Right lobe of liver (tissue), 6 donors: ENCODE measurements at regions not wholly inside any gene's neighbourhood (a gene's known extent, or its start where the extent isn't known, plus 50 kb on each side); places are given as distances from the start of the nearest gene placed in this dataset.
"Not testable (repeated sequence)": the region's sequence is repeated elsewhere in the genome, so short reads cannot be mapped to it uniquely, and the experiment has no call there.

Experiments used
- ATAC-seq, 4 donors: fragments of 200-7000 bp; cut with Tn5 transposase; one replicate each; pipeline ENCODE4 v1.9.1; 2020; ENCODE audit warnings: mild to moderate bottlenecking in 4 of 4, moderate library complexity in 4 of 4
- DNase-seq, 3 donors: peaks; one replicate each; pipeline ENCODE4 v3.0.0-alpha.2; 2020
- H3K27ac ChIP-seq, 3 donors: fragments of 200-600 bp; one replicate each; pipeline ENCODE4 v1.8.0; 2022
- H3K27me3 ChIP-seq, 2 donors: fragments of 200-600 bp; one replicate each; pipeline ENCODE4 v1.8.0; 2022
- H3K36me3 ChIP-seq, 4 donors: fragments of 200-600 bp; sonication (generic) in 1 of 4; one replicate each; pipeline versions ENCODE4 v1.5.1 to v1.8.0; 2017 to 2022; ENCODE audit warnings: control low read depth in 1 of 4
- H3K4me1 ChIP-seq, 4 donors: fragments of 200-600 bp; sonication (generic) in 1 of 4; one replicate each; pipeline versions ENCODE4 v1.5.1 to v1.8.0; 2017 to 2022; ENCODE audit warnings: control low read depth in 1 of 4
- H3K4me3 ChIP-seq, 3 donors: fragments of 200-600 bp; one replicate each; pipeline ENCODE4 v1.8.0; 2022
- H3K9me3 ChIP-seq, 4 donors: fragments of 200-600 bp; sonication (generic) in 1 of 4; one replicate each; pipeline versions ENCODE4 v1.5.1 to v1.8.0; 2017 to 2022; ENCODE audit warnings: control low read depth in 1 of 4
- POLR2A ChIP-seq: fragments of 450-650 bp; IDR thresholded peaks from one replicate; pipeline ENCODE4 v1.6.1; 2017; ENCODE audit warnings: antibody characterized with exemption, mild to moderate bottlenecking
- WGBS: methylation state at CpG from one replicate; pipeline ENCODE4 v1.1.6; 2018; ENCODE audit warnings: low coverage, low lambda C conversion rate; ENCODE audit not compliant: insufficient coverage; ENCODE audit errors: missing lambda C conversion rate; 5-methylcytosine and 5-hydroxymethylcytosine counted together
- intact Hi-C, 2 donors: fragments of 100-400 bp; cut with DNase I; formaldehyde crosslinking; loops; one replicate each; pipeline versions ENCODE4 v1.11.2 to v1.14.1; 2022
- TF ChIP-seq, protein P1 (sequence below), 4 donors: fragments of 200-600 bp in 3 of 4; fragments of 450-650 bp in 1 of 4; IDR thresholded peaks; one replicate each; pipeline versions ENCODE4 v1.5.1 to v1.8.0; 2016 to 2022; ENCODE audit warnings: antibody characterized with exemption in 4 of 4, mild to moderate bottlenecking in 2 of 4
- donor health status: DM: no; HTN: yes; CAD: no.
- donor health status: DM: no; HTN: no; CAD: no.
- donor health status: DM: no; HTN: no; CAD: no.
- donor health status: DM: no; HTN: yes; CAD: no.
- donor health status: DM: no; HTN: yes; CAD: no.

DNA sequence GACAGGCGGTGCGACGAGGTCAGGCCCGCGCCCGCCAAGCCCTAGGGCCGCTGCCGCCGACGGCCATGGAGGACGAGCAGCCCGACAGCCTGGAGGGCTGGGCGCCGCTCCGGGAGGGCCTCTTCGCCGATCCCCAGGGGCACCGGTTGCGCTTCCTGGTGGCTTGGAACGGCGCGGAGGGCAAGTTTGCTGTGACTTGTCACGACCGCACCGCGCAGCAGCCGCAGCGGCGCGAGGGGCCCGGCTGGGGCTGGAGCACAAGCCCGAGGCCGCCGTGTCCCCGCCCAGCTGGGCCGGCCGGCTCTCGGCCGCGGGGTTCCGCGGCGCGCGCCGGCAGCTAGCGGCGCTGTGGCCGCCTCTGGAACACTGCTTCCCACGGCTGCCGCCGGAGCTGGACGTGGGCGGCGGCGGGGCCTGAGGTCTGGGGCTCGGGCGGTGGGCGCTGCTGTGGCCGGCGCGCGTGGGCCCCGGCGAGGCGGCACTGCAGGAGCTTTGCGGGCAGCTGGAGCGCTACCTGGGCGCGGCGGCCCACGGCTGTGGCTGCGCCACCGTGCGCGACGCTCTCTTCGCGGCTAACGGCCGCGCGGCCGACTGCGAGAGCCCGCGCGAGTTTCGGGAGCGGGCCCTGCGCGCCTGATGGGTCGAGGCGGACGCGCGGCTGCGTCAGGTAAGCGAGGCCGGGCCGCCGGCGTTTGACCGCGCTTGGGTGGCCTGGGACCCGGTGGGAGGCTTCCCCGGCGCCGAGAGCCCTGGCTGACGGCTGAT, 122.0 kb upstream of the NIPA1 start:
- H3K36me3 ChIP-seq, H3K9me3 ChIP-seq, intact Hi-C loops, H3K27me3 ChIP-seq, H3K4me1 ChIP-seq: not testable (repeated sequence)
- H3K27ac ChIP-seq, result peak overlapping the region; percentile 85 to 86 (median 85)
- H3K4me3 ChIP-seq, result peak overlapping the region; percentile 24 to 54 (median 47)
- DNase-seq, result peak; percentile 51 to 58 (median 54)
- WGBS, result 0% methylated on average over 1 of the region's 110 CpGs
- peak; percentile 28 for TF ChIP-seq POLR2A
- TF ChIP-seq, protein P1, sequence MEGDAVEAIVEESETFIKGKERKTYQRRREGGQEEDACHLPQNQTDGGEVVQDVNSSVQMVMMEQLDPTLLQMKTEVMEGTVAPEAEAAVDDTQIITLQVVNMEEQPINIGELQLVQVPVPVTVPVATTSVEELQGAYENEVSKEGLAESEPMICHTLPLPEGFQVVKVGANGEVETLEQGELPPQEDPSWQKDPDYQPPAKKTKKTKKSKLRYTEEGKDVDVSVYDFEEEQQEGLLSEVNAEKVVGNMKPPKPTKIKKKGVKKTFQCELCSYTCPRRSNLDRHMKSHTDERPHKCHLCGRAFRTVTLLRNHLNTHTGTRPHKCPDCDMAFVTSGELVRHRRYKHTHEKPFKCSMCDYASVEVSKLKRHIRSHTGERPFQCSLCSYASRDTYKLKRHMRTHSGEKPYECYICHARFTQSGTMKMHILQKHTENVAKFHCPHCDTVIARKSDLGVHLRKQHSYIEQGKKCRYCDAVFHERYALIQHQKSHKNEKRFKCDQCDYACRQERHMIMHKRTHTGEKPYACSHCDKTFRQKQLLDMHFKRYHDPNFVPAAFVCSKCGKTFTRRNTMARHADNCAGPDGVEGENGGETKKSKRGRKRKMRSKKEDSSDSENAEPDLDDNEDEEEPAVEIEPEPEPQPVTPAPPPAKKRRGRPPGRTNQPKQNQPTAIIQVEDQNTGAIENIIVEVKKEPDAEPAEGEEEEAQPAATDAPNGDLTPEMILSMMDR (IDR thresholded peaks at IDR 0.05), result peak in 1 of 4 donors; percentile 4
- ATAC-seq, result peak; percentile 93 to 98 (median 97)

DNA sequence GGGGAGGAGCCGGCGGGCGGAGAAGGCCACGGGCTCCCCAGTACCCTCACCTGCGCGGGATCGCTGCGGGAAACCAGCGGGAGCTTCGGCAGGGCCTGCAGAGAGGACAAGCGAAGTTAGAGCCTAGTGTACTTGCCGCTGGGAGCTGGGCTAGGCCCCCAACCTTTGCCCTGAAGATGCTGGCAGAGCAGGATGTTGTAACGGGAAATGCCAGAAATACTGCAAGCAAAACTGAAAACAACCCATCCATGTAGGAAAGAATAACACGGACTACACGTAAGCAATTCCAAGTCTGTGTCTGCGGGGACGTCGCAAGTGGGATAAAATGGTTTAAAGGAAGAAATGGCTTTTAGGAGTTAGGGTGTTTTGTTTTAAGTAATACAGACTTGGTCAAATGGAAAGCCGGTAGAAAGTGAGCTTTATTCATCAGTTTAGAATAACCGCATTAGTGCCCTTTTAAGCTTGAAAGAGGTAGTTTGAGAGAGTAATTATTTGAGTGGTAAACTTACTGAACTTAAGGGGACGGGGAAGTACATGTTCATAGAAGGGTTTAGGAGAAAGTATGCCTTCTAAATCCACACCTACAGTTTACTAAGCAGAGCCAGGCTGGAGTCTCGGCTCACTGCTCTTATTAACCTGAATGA, 121.3 kb upstream of the NIPA1 start:
- ATAC-seq (peak in 3 of 4 donors; percentile 3 to 25 (median 10)), DNase-seq (peak; percentile 37 to 68 (median 60))
- H3K4me1 ChIP-seq, intact Hi-C loops, H3K27me3 ChIP-seq, H3K36me3 ChIP-seq, H3K9me3 ChIP-seq: not testable (repeated sequence)
- peak; percentile 64 for TF ChIP-seq POLR2A
- peak overlapping the region; percentile 85 to 86 (median 85) for H3K27ac ChIP-seq
- 0% methylated on average over 10 of the region's 22 CpGs for WGBS
- peak overlapping the region; percentile 24 to 54 (median 47) for H3K4me3 ChIP-seq

DNA sequence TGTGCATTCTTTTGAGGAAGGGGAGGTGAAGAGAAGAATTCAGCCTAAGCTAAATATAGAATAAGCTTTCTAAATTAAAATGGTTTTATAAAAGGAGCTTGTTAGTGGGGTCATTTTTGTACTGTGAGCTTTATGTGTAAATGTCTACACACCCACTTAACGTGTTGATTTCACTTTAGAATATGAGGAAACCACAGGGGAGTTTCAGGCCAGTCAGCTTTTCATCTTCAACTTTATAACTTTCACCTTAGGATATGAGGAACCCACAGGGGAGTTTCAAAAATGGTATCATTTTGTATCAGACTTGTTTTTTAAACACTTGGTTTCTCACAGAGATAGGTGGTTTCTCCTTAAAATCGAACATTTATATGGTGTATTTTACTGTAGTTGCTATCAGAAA, 120.7 kb upstream of the NIPA1 start:
- H3K36me3 ChIP-seq, H3K9me3 ChIP-seq, DNase-seq, H3K27me3 ChIP-seq, ATAC-seq, intact Hi-C loops, H3K4me1 ChIP-seq: not testable (repeated sequence)
- WGBS, result 0% methylated on average over 1 of the region's 2 CpGs
- Histone ChIP-seq H3K27ac (peak overlapping the region; percentile 85 to 86 (median 85)), H3K4me3 (peak overlapping the region; percentile 24 to 54 (median 47))

DNA sequence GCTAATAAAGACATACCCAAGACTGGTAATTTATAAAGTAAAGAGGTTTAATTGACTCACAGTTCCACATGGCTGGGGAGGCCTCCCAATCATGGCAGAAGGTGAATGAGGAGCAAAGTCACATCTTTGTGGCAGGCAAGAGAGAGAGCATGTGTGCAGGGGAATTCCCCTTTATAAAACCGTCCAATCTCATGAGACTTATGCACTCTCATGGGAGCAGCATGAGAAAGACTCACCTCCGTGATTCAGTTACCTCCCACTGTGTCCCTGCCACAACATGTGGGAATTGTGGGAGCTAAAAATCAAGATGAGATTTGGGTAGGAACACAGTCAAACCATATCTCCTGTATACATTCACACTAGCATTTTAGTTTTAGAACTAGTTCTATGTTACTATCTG, 101.7 kb upstream of the NIPA1 start:
- H3K4me3 ChIP-seq, H3K36me3 ChIP-seq, H3K4me1 ChIP-seq, DNase-seq, intact Hi-C loops, H3K9me3 ChIP-seq, ATAC-seq, H3K27me3 ChIP-seq, H3K27ac ChIP-seq: not testable (repeated sequence)
- 75% methylated on average over 2 of the region's 2 CpGs for WGBS

DNA sequence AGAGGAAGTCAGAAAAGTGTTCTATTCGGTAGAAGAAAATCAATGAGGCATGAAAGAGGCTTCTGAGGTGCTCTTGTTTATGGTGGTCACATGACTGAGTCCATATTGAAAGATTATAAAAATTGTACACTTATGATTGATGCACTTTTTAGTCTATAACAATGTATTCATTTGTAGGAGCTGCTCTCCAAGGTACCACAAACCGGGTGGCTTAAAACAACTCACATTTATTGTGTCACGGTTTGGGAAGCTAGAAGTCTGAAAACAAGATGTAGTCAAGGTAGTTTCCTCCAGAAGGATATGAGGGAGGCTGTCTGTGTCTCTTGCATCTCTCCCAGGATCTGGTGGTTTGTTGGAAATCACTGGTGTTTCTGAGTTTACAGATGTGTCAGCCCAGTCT, 86.6 kb upstream of the NIPA1 start:
- H3K36me3 ChIP-seq, intact Hi-C loops, H3K4me3 ChIP-seq, DNase-seq, H3K27ac ChIP-seq, H3K9me3 ChIP-seq, H3K27me3 ChIP-seq, H3K4me1 ChIP-seq, ATAC-seq: not testable (repeated sequence)
- WGBS, result 44% methylated on average over 3 of the region's 3 CpGs

DNA sequence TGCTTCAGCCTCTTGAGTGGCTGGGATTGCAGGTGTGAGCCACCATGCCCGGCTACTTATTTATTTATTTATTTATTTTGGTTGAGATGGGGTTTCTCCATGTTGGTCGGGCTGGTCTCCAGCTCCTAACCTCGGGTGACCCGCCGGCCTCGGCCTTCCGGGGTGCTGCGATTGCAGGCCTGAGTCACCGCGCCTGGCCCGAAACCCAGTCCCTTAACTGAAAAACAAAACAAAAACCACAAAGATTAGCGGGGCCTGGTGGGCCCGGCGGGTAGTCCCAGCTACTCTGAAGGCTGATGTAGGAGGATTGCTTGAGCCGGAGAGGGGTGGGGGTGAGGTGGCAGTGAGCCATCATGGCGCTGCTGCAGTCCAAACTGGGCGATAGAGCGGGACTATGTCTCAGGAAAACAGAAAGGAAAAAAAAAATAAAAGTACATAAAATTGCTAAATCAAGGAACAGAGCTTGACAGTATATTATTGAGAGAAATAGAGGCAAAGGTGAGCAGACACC, 75.6 kb upstream of the NIPA1 start:
- intact Hi-C loops, H3K27me3 ChIP-seq: not testable (repeated sequence)

DNA sequence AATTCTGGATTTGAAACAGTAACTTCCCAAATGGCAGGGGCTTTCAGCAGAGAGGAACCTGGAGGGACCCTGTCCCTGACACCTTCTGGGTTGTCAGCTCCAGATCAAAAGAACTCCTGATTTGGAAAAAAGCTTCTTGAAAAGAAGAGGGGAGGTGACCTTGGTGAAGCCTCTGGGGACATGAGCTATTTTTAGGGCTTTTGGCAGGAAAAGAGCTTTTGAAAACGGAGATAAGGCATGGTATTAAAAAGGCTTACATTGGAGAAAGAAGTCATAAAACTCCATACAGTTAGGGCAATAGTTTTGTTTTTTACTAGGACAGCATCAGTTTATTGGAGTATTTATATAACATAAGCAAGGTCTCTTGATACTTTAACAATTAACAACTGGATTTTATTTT, 72.5 kb upstream of the NIPA1 start:
- H3K36me3 ChIP-seq, H3K27me3 ChIP-seq, intact Hi-C loops, H3K4me1 ChIP-seq, ATAC-seq, DNase-seq, H3K4me3 ChIP-seq, H3K27ac ChIP-seq, H3K9me3 ChIP-seq: not testable (repeated sequence)
- WGBS, result 0% methylated on average over 1 of the region's 1 CpG

More for the DNA sequence above, 75.6 kb upstream of the NIPA1 start:
- WGBS, result 70% methylated on average over 10 of the region's 18 CpGs
- not testable (repeated sequence) for H3K4me1 ChIP-seq, DNase-seq, H3K36me3 ChIP-seq, H3K9me3 ChIP-seq, H3K4me3 ChIP-seq, H3K27ac ChIP-seq, ATAC-seq

DNA sequence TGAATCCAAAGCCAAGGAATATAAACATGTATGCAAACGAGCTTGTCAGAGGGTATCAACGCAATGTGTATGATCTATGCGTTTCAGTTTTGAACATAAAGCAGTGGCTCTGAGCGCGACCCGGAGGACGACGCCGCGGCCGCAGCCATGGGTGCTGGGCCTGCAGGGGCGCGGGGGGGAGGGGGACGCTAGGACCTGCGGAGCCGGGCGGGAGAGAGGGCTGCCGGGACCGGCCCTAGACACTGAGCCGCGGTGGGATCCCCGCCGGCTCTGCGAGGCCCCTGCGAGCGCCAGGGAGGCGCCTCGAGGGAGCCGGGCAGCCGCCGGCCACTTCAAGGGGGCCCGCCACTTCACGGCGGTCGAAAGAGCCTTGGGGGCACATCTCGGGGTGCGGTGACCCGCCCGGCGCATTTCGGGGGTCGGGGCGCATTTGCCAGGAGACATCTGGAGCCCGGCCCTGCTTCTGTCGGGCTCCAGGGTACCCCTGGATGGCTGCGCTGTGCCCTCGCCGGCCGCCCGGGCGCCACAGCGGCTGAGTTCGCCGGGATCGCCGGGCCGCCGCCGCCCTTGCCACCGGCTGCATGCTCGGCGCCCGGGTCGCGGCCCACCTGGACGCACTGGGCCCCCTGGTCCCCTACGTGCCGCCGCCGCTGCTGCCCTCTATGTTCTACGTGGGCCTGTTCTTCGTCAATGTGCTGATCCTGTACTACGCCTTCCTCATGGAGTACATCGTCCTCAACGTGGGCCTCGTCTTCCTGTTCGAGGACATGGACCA, 71.9 kb upstream of the NIPA1 start:
- H3K4me3 ChIP-seq, DNase-seq, H3K27ac ChIP-seq, H3K9me3 ChIP-seq, H3K36me3 ChIP-seq, H3K27me3 ChIP-seq, intact Hi-C loops, H3K4me1 ChIP-seq: not testable (repeated sequence)
- peak; percentile 43 to 49 (median 48) for ATAC-seq
- WGBS, result 8% methylated on average over 7 of the region's 77 CpGs

DNA sequence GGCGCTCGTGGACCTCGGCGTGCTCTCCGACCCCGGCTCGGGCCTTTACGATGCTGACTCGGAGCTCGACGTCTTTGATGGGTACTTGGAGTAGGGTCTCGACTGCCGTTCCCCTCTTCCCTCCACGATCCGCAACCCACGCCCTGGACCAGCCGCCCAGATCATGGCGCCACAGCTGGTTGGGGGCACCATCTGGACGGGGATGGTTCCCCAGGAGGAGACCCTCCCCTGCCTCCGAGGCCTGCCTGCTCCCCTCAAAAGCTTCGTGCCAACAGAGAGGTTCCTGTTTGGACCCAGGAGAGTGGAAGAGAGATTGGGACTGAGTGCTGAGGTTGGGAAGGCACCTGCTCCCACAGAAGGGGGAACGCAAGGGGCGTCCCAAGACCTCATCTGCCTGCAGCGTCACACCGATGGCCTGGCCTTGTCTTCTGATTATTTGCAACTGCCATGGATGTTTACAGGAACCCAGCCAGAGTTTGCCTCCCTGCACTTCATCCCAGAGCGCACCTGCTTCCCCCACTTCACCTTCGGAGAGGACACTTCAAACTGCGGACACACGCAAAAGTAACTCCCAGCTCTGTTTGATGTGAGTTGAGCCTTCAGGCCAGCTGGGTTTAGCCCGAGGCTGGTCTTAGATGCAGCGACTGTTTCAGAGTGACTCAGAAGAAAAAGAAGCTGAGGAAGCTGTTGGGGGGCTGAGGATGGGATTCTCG, 71.2 kb upstream of the NIPA1 start:
- H3K9me3 ChIP-seq, H3K27ac ChIP-seq, H3K27me3 ChIP-seq, DNase-seq, intact Hi-C loops, H3K4me1 ChIP-seq, H3K36me3 ChIP-seq, H3K4me3 ChIP-seq: not testable (repeated sequence)
- WGBS, result 22% methylated on average over 4 of the region's 32 CpGs
- peak in 1 of 4 donors; percentile 36 for ATAC-seq
